ENCODE measurements at regions not wholly inside any gene's neighbourhood (a gene's known extent, or its start where the extent isn't known, plus 50 kb on each side); places are given as distances from the start of the nearest gene placed in this dataset.

GRCh38 chr18:45548614-45549013, 66.7 kb upstream of the SLC14A2 start:
- Histone ChIP-seq H3K4me3 (no peak overlapping the region), H3K27ac (no peak overlapping the region), H3K36me3 (no peaks in the 10 kb centered on the region), H3K9me3 (no peaks in the 10 kb centered on the region), H3K27me3 (no peaks in the 10 kb centered on the region), H3K4me1 (no peaks in the 10 kb centered on the region)
- DNase-seq (ENCODE audit: low spot score in 2 of 2), result no peak
- TF ChIP-seq POLR2AphosphoS5 (IDR thresholded peaks at IDR 0.05) (no peak), EP300 (IDR thresholded peaks at IDR 0.05) (no peak), POLR2A (IDR thresholded peaks at IDR 0.05) (no peak)
- TF ChIP-seq, protein P1, sequence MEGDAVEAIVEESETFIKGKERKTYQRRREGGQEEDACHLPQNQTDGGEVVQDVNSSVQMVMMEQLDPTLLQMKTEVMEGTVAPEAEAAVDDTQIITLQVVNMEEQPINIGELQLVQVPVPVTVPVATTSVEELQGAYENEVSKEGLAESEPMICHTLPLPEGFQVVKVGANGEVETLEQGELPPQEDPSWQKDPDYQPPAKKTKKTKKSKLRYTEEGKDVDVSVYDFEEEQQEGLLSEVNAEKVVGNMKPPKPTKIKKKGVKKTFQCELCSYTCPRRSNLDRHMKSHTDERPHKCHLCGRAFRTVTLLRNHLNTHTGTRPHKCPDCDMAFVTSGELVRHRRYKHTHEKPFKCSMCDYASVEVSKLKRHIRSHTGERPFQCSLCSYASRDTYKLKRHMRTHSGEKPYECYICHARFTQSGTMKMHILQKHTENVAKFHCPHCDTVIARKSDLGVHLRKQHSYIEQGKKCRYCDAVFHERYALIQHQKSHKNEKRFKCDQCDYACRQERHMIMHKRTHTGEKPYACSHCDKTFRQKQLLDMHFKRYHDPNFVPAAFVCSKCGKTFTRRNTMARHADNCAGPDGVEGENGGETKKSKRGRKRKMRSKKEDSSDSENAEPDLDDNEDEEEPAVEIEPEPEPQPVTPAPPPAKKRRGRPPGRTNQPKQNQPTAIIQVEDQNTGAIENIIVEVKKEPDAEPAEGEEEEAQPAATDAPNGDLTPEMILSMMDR (IDR thresholded peaks at IDR 0.05), result no peak
- 100% methylated on average over 1 of the region's 1 CpG for WGBS

- no peak overlapping the region for H3K27ac ChIP-seq
- no peak overlapping the region for H3K4me3 ChIP-seq
- WGBS, result 90% methylated on average over 7 of the region's 7 CpGs
- H3K4me1 ChIP-seq, result no peaks in the 10 kb centered on the region
- H3K36me3 ChIP-seq, result no peaks in the 10 kb centered on the region
- H3K27me3 ChIP-seq, result no peaks in the 10 kb centered on the region
- H3K9me3 ChIP-seq, result no peaks in the 10 kb centered on the region
- TF ChIP-seq POLR2A (IDR thresholded peaks at IDR 0.05), result no peak
- no peak for TF ChIP-seq EP300 (IDR thresholded peaks at IDR 0.05)
- TF ChIP-seq, protein P1 (IDR thresholded peaks at IDR 0.05), result no peak
- TF ChIP-seq POLR2AphosphoS5 (IDR thresholded peaks at IDR 0.05), result no peak
- no peak for DNase-seq (ENCODE audit: low spot score in 2 of 2)
Observed at GRCh38 chr18:45549290-45549689, 66.0 kb upstream of the SLC14A2 start.

GRCh38 chr18:45551142-45551815, 64.0 kb upstream of the SLC14A2 start:
- no peak for DNase-seq (ENCODE audit: low spot score in 2 of 2)
- H3K4me1 ChIP-seq, result no peaks in the 10 kb centered on the region
- H3K9me3 ChIP-seq, result no peaks in the 10 kb centered on the region
- TF ChIP-seq EP300 (IDR thresholded peaks at IDR 0.05) (no peak), POLR2A (IDR thresholded peaks at IDR 0.05) (no peak), POLR2AphosphoS5 (IDR thresholded peaks at IDR 0.05) (no peak)
- TF ChIP-seq, protein P1 (IDR thresholded peaks at IDR 0.05), result no peak
- no peaks in the 10 kb centered on the region for H3K36me3 ChIP-seq
- 81% methylated on average over 6 of the region's 6 CpGs for WGBS
- H3K27ac ChIP-seq, result no peak overlapping the region
- no peak overlapping the region for H3K4me3 ChIP-seq
- no peaks in the 10 kb centered on the region for H3K27me3 ChIP-seq

DNA sequence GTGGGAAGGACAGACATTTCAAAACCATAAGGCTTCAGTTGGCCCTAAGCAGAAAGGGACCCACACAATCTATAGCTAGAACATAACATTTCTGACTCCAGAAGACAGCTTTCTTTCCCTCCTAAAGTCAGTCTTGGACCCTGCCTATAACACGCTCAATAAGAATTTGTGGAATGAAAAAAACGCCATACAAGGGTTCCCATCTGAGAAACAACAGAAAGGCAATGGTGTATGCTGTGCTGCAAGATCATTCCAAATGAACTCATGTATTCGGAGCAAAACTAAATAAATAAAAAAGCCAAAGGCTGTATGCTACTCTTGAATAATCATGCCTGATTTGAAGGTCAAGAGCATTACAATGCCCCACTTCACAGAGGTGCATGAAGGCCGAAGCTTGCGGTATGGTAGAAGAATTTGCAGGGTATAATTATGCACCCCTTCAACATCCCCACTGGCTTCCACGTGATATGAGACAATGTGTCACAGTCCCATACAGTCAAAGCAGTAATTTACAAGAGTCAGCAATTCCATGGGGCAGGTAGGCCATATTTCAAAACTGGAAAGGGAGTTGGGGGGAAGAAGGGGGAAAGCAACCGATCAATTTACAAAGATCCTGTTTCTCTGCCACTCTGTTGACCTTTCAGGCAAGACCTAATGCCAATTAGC, 61.4 kb upstream of the SLC14A2 start:
- H3K27ac ChIP-seq, result no peak overlapping the region
- 89% methylated on average over 7 of the region's 7 CpGs for WGBS
- no peaks in the 10 kb centered on the region for H3K4me1 ChIP-seq
- no peaks in the 10 kb centered on the region for H3K27me3 ChIP-seq
- no peaks in the 10 kb centered on the region for H3K36me3 ChIP-seq
- DNase-seq (ENCODE audit: low spot score in 2 of 2), result no peak
- TF ChIP-seq POLR2AphosphoS5 (IDR thresholded peaks at IDR 0.05) (no peak), EP300 (IDR thresholded peaks at IDR 0.05) (no peak), POLR2A (IDR thresholded peaks at IDR 0.05) (no peak)
- TF ChIP-seq, protein P1 (IDR thresholded peaks at IDR 0.05), result no peak
- no peaks in the 10 kb centered on the region for H3K9me3 ChIP-seq
- no peak overlapping the region for H3K4me3 ChIP-seq

DNA sequence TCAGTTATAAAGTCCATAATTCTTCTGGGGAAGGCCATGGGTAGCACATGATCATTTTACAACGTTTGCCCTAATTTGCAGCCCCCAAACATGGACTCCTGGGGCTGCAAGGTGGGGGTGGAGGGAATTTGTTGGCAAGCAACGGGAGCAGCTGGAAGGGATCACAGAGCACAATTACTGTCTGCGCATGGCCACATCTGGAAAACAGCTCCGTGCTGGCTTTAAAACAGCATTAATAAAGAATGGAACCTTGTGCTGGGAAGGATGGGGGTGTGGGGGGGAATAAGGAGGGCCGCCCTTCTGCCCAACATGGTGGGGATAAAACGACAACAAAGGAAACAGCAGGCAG, 60.9 kb upstream of the SLC14A2 start:
- TF ChIP-seq POLR2A (IDR thresholded peaks at IDR 0.05) (no peak), POLR2AphosphoS5 (IDR thresholded peaks at IDR 0.05) (no peak)
- TF ChIP-seq, protein P1 (IDR thresholded peaks at IDR 0.05), result no peak
- DNase-seq (ENCODE audit: low spot score in 2 of 2), result no peak
- Histone ChIP-seq H3K27me3 (no peaks in the 10 kb centered on the region), H3K4me3 (no peak overlapping the region), H3K9me3 (no peaks in the 10 kb centered on the region), H3K27ac (no peak overlapping the region), H3K36me3 (no peaks in the 10 kb centered on the region), H3K4me1 (no peaks in the 10 kb centered on the region)
- WGBS, result 55% methylated on average over 6 of the region's 6 CpGs
